DMS153 treated with DMSO at 0.1 percent for 48 hours (cell line): ENCODE measurements at regions not wholly inside any gene's neighbourhood (a gene's known extent, or its start where the extent isn't known, plus 50 kb on each side); places are given as distances from the start of the nearest gene placed in this dataset.

ENCODE experiments used
- DNase-seq: peaks from one replicate; lab custom pipeline; 2025; ENCODE audit not compliant: unreplicated experiment; lab: John Stamatoyannopoulos, UW

DNA sequence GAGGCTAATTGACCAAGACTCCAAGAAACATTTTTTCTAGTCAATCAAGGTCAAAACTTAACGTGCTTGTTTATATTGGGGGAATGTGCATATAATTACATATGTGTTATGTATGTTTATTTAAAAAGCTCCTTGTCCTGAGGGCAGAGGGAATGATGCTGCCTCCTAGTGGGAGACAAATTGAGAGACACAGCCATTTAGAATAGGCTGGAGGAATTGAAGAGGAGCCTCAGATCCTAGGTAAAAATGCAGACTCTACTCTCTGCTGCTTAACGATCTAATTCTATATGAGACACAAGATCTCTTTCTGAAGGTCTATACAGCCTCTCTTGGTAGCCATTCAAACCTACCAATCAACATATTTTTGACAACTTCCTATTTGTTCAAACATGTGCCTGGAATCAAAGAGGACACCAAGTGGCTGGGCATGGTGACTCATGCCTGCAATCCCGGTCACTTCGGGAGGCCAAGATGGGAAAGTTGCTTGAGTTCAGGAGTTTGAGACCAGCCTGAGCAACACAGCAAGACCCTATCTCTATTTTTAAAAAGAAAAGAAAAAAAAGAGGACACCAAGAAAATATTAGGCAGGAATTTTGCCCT, 136.6 kb upstream of the ZNF648 start:
- DNase-seq, result no peak

DNA sequence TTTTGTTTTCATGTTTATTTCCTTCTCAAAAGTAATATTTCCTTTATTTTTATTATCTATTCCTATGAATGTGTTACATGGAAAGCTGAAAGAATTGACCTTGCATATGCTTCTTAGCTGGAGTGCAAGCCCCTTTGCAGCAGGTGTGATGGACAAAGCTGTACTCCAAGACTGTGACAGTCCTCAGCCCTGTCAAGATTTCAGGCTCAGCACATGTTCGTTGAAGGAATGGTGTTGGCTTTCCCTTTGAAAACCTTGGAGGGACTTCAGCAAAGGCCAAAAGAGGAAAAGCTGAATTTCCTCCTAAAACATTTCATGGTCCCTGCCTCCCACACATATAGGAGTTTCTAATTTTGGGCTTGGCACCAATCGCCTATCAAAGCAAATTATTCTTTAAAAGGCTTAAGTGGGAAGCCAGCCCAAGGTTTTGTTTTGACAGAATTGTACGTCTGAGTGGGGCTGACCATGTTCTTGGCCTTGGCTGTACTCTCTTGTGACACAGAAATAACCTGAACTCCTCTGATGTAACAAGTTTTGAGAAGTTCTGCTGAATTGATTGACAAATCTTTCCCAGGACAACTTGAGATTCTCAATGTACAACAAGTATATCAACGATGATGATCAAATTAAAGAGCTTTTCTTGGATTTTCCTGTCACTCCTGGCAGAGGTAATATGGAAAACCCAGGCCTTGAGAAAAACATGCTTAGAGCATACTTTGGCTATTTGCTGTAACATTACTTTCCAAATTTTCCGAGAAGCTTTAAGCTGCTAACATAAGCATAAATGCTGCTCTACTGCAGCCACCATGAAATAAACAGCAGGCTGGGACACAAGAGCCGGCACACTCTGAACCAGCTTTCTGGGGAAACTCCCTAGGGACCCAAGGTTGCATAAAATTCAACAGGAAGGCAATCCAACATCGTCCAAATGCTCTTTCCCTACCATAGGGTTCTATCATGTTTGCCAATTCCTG, 135.7 kb upstream of the ZNF648 start:
- DNase-seq, result no peak

DNA sequence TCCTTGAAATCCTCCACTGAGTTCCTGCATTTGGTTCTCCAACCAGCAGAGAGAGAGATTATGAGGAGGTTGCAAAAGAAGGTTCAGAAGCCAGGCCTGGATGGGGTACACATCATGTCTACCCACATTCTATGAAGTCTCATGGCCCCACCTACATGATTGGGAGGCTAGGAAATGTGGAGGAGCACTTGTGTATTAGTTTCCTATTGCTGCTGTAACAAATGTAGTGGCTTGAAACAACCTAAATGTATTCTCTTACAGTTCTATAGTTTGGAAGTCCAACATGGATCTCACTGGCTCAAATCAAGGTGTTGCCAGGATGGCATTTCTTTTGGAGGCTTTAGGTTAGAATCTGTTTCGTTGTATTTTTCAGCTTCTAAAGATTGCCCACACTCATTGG, 134.2 kb upstream of the ZNF648 start:
- DNase-seq, result no peak

DNA sequence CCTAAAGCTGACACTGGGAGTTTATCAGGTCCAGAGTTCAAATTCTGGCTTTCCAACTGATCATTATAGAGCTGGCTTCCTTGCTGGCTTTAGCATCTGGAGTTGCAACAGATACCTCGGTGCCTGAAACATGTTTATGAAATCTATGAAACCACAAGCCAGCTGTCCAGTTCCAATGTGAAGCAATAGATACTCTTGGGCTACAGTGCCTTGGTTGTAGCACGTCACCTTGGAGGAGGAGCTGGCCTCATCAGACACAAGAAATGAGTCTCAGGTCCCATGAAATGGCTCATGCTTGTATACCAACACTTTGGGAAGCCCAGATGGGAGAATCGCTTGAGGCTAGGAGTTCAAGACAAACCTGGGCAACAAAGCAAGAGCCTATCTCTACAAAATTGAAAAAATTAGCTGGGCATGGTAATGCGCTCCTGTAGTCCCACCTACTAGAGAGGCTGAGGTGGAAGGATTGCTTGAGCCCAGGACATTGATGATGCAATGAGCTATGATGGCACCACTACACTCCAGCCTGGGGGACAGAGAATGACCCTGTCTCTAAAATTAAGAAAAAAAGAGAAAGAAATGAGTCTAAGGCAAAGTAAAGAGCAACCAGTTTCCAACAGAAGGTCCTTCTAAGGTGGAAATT, 132.5 kb upstream of the ZNF648 start:
- no peak for DNase-seq

DNA sequence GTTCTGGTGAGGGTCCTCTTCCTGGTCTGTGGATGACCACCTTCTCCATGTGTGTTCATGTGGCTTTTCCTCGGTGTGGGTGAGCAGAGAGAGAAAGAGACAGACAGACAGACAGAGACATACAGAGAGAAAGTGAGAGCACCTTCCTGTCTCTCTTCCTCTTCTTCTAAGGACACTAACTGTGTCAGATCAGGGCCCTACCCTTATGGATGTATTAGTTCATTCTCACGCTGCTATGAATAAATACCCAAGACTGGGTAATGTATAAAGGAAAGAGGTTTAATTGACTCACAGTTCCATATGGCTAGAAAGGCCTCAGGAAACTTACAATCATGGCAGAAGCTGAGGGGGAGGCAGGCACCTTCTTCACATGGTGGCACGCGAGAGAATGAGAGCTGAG, 131.5 kb upstream of the ZNF648 start:
- no peak for DNase-seq

DNA sequence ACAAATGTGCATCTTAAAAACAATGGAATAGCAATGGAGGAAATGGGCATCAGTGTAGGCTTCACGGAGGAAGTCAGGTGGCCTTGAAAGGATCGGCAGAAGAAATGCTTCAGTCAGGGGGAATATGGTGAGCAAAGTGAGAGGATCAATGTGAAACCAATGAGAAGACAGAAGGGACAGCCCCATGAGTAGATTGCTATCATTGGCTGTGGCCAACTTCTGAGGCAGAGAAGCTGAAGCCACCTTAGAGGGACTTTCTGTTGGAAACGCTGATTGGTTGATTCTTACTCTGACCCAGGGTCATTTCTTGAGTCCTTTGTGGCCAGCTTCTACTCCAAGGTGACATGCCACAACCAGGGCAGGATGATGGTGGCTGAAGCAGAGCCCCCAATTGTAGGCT, 130.7 kb upstream of the ZNF648 start:
- DNase-seq, result no peak

DNA sequence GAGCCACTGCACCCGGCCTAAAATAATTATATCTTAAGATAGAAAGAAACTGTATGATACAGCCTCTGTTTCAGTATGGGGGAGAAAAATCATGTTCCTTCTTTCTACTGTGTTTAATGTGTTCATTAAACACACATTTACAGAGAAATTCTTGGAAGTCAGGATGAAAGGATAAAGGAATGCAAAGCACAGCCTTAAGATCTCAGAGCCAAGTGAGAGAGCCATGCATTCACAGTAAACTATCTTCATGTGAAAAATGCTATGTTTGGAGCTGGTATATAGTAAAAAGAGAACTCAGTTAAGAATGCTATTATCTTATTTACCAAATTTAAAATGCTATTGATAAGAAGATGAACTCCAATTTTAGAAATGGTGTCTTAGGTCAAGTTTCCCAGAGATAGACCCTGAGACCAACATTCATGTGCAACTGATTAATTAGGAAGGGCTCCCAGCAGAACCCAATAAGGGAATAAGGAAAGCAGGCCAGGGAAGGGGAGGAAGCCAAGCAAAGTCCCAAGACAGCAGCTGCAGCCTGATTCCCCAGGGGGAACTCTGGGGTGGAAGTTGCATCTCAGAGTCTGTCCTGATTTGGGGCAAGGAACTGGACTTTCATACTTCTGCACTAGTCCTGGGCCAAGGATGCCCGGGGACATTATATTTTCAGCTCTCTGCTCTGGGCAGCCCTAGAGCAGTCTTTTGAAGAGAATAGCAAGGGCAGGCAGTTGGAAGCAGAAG, 130.0 kb upstream of the ZNF648 start:
- DNase-seq, result no peak

DNA sequence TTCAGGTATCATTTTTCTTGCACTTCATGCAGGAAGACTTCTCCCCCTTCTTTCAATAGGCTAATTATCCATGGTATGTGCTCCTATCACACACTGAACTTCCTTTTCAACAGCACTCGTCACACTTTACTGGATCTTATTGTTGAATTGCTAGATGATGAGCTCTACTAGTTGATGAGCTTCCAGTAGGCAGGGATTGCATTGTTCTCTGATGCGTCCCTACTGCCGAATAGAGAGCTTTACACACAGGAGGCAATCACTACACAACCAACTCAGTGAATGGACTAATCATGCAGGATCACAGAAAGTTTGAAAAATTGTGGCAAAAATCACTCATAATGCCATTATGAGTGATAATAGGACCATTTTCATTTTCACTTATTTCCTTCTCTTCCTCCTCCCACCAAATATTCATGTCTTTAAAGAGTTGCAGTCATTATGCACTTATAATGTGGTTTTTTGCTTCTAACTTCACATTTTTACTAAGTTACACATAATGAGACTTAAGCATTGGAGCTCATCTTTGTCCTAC, 128.1 kb upstream of the ZNF648 start:
- DNase-seq, result no peak

DNA sequence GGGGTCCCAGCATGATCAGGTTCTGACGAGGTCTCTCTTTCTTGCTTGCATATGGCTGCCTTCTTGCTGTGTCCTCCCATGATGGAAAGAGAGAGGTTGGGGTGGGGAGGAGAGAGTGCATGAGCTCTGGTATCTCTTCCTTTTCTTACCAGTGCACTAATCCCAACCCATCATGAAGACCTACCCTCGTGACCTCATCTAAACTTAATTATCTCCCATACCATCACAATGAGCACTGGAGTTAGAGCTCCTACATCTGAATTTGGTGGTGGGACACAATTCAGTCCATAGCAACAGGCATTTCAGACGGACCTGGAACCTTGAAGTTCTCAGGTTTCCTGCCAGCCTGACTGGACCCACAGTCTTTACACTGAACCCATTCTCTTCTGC, 125.2 kb upstream of the ZNF648 start:
- no peak for DNase-seq

DNA sequence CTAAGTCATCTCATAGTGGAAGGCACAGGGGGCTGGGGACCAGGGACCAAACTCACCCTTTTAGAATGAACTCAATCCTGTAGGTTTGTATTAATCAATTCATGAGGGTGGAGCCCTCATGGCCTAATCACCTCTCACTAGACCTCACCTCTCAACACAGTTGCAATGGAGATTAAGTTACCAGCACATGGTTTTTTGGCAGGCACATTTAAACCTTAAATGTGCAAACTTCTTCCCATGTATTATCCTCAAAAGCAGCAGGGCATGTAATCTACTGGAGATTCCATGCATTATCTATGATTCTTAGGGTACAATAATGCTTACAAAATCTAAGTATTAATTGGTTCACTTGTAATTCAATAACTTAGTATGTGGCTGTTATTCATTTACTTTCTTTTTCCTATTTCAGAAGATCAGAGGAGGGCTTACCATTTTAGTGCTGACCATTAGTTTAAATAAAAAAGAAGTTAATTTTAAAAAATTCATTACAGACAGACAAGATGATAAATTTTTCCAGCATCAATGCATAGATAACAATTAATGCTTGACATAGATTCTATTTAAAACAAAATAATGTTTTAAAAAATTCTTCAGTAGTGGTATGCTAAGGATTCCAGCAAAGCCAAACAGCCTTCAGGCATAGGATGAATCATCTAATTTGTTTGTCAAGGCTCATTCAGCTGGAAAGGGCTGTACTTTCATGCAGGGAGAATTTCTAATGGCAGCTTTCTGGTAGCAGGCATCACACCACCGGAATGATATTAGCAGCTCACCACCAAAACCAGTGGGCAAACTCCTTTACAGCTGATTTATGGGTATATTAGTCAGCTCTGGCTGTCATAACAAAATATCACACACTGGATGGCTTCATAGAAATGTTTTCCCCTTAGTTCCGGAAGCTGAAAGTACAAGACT, 124.6 kb upstream of the ZNF648 start:
- DNase-seq, result no peak

DNA sequence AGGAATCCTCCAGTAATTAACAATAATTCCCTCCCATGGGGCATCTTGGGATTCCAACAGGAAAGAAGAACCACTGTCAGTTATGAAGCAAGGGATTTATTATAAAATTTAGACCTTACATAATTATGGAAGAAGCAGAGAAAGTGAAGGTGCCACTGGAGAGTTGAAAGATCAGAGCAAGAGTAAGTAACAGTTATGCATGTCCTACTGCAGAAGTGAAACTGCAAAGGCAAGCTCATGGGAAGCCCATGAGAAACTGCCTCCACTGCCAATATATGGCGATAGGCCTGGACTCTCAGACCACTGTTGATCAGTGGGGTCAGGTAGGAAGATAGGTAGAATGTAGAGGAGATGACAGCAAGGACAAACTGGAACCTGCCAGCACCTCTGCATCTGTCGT, 123.6 kb upstream of the ZNF648 start:
- DNase-seq, result no peak

DNA sequence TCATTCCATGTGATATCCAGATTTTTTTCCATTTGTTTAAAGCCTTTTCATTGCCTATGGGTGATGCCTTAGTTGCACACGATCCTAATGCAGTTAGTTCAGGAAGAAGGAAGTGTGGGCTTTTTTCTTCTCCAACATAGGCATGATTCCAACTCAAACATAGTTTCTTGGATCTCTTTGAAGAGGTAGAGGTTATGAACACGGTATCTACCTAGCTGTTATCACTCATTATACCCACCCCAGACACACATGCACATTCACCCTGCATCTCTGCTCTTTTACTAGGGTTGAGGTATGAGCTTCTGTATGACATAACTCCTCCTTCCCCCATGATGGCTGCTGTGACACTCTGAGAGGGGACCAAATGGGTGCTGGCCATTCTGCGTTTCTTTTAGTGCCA, 122.1 kb upstream of the ZNF648 start:
- DNase-seq, result no peak

DNA sequence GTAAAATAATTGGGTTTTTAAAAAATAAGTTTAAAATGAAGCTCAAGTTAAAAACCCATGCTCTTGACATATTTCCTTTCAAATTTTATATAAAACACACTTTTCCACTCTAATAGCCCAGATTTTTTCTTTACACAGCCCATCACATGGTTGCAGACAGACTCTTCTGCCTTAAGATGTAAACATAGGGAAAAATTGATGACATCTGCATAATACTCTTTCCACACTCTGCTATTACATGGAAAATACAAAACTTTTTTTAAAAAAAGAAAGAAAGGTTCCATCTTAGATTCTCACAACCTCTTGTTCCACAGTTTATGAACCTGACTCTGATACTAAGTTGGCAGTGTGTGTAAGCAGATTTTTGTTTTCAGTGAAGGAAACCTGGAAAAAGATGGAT, 120.8 kb upstream of the ZNF648 start:
- no peak for DNase-seq

DNA sequence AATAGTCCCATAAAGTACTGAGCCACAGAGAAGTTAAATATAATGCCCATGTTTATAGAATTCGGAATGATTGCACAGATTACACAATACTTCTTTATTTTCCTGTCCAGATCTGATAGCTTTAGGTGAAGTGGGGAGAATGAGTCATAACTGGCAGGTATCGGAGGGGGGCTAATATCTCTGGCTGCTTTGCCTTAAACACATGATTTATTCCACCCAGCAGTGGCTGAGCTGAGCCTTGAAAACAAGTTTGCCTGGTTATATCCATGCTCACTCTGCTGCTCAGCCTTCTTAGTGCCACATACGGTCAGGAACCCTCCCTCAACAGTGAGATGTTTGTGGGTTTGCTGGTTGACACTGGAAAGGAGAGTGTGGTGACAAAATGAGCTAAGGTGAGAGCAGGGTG, 119.7 kb upstream of the ZNF648 start:
- DNase-seq, result no peak

DNA sequence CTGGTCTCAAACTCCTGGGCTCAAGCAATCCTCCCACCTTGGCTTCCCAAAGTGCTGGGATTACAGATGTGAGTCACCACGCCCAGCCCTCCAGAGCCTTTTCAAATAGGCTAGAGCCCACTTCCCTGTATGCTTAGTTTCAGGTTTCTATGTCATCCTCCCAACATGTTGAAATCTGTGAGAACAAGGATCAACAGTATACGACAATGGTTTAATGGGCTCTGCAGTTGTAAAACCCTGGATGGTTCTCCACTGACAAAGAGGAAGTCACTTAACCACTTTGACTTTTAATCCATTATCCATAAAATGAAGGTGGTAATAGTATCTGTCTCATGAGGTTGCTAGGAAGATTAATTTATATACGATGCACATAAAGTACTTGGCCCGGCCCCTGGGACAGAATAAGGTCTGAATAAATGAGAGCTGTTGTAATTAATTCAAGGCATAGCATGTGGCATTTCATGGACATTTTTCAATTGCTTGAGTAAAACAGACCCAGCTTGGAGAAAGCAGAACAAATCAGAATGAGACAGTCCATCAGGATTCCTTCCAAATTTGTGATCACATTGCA, 113.9 kb upstream of the ZNF648 start:
- peak; percentile 100 for DNase-seq

DNA sequence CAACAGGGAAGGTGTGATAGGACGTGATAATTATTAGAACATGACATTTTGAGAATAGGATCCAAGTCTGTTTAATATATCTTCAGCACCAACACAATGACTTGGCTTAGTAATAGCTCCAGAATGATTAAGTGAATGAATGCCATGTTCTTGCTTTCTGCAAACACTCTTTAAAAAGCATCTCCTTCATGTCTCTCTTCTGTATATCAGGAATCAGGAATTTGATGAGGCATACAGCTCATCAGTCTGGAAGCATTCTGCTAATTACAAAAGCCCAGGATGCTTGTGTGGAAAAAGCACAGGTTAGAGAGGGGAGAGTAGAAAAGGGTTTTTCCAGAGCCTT, 113.0 kb upstream of the ZNF648 start:
- DNase-seq, result no peak

DNA sequence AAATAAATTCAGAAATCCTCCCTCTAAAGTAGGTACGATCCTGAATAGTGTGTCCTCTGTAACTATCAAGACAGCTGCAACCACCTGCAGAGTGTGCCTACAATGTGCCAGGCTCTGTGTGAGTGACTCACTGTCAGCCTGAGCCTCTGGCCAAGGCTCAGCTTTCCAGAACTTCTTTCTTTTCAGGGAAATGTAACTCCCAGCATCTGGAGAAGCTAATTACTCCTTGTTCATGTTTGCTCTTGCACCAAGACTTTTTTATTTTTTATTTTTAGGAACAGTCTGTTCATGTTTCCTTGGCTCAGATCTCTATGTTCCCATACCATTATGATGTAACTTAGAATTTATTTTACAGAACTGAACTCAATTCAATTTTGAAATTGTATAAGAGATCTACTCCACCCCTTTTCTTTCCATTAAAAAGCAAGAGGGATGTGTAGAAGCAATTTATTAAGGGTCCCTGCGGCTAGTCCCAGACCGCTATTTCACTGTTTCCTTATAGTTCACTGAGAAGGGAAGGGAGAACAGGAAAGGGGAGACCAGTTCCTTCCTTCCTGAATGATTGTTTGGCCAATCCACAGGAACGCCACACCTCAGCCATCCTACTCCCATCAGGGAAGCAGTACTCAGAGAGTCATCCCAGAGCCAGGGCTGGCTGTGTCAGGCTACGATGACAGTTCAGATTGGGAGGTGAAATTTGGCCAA, 112.4 kb upstream of the ZNF648 start:
- DNase-seq, result no peak

DNA sequence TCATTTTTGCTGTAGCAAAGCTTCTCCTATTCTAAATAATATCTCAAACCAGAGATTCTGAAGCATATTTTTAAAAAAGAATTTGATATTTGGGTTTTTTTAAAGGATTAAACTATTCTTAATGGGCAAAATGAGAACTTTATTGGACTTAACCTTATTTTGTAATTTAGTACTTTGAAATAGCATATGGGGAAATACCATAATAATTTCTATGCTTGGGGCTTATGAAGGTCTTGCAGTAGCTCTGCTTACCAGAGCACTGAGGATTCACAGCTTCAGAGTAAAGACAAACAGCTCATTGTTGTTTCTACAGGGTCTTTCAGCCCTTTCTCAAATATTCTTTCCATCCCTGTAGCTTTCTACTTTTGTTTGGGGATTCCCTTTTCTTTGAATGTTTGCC, 111.2 kb upstream of the ZNF648 start:
- DNase-seq, result no peak

DNA sequence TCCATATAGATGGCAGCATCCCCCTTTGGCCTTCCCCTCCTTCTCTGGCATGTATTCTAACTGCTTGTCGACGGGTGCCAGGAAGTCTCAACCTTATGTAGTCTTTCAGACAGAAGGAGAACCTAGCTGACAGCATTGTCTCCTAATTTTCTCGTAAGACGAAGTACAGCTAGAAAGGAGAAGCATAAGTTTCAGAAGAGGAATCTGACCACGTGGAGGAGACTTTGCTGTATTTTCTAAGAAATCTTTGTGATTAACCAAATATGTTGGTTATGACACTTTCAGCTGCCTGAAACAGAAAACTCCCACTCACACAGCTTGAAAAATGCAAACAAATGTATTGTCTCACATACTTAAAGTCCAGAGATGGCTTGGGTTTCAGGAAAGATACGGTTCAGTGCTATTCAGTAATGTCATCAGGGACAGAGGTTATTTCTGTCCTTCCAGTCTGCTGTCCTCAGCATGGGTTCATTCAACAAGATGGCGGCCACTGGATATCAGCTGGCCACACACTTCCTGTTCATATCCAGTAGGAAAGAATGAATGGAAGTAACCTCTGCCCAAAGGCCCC, 109.5 kb upstream of the ZNF648 start:
- DNase-seq, result no peak
